Activated CD4-positive, alpha-beta T cell treated with anti-CD3 and anti-CD28 coated beads, Interleukin-2, Interleukin-4, amounts not matched to agents 100 ng/mL and 50 ng/mL, durations not matched to agents 16 hours and 8 hours (primary cell): ENCODE measurements at regions not wholly inside any gene's neighbourhood (a gene's known extent, or its start where the extent isn't known, plus 50 kb on each side); places are given as distances from the start of the nearest gene placed in this dataset.
"Not testable (repeated sequence)": the region's sequence is repeated elsewhere in the genome, so short reads cannot be mapped to it uniquely, and the experiment has no call there.

ENCODE experiments used
- DNase-seq: peaks from one replicate; pipeline ENCODE4 v3.0.0-alpha.2; 2020; ENCODE audit warnings: low spot score

GRCh38 chr2:125615438-125615837 lies 1040.5 kb upstream of the GYPC start:
- DNase-seq = no peak

GRCh38 chr2:125630377-125630776 lies 1025.6 kb upstream of the GYPC start:
- no peak for DNase-seq

GRCh38 chr2:125634662-125635061 lies 1021.3 kb upstream of the GYPC start:
- DNase-seq = no peak

- DNase-seq = no peak
Observed at GRCh38 chr2:125638345-125638744, 1017.6 kb upstream of the GYPC start.

GRCh38 chr2:125642032-125642431 lies 1013.9 kb upstream of the GYPC start:
- no peak for DNase-seq

GRCh38 chr2:125643128-125643527 lies 1012.8 kb upstream of the GYPC start:
- no peak for DNase-seq

GRCh38 chr2:125643585-125643984 lies 1012.4 kb upstream of the GYPC start:
- DNase-seq = no peak

- no peak for DNase-seq
Observed at GRCh38 chr2:125644257-125644656, 1011.7 kb upstream of the GYPC start.

- DNase-seq = no peak
Observed at GRCh38 chr2:125652280-125652679, 1003.7 kb upstream of the GYPC start.

GRCh38 chr2:125654226-125654625 lies 1001.7 kb upstream of the GYPC start:
- no peak for DNase-seq

- DNase-seq = no peak
Observed at GRCh38 chr2:125656190-125656589, 999.8 kb upstream of the GYPC start.

- DNase-seq = no peak
Observed at GRCh38 chr2:125658583-125658982, 997.4 kb upstream of the GYPC start.

GRCh38 chr2:125660369-125660768 lies 995.6 kb upstream of the GYPC start:
- not testable (repeated sequence) for DNase-seq

GRCh38 chr2:125667630-125668029 lies 988.3 kb upstream of the GYPC start:
- DNase-seq = no peak

- no peak for DNase-seq
Observed at GRCh38 chr2:125679903-125680302, 976.1 kb upstream of the GYPC start.

GRCh38 chr2:125680809-125681208 lies 975.1 kb upstream of the GYPC start:
- no peak for DNase-seq

GRCh38 chr2:125681576-125681975 lies 974.4 kb upstream of the GYPC start:
- no peak for DNase-seq

- no peak for DNase-seq
Observed at GRCh38 chr2:125681976-125682805, 973.8 kb upstream of the GYPC start.

GRCh38 chr2:125684256-125684655 lies 971.7 kb upstream of the GYPC start:
- DNase-seq = no peak

GRCh38 chr2:125684932-125685331 lies 971.0 kb upstream of the GYPC start:
- DNase-seq = no peak

- DNase-seq = no peak
Observed at GRCh38 chr2:125696560-125696959, 959.4 kb upstream of the GYPC start.

GRCh38 chr2:125698280-125698679 lies 957.7 kb upstream of the GYPC start:
- DNase-seq = no peak

- DNase-seq = no peak
Observed at GRCh38 chr2:125701070-125701469, 954.9 kb upstream of the GYPC start.

- DNase-seq = no peak
Observed at GRCh38 chr2:125707611-125708010, 948.3 kb upstream of the GYPC start.
